ENCODE measurements at regions not wholly inside any gene's neighbourhood (a gene's known extent, or its start where the extent isn't known, plus 50 kb on each side); places are given as distances from the start of the nearest gene placed in this dataset.

GRCh38 chr2:16441431-16441830 lies 224.2 kb downstream of the CYRIA start (continued):
- TF ChIP-seq TEAD4 (IDR thresholded peaks at IDR 0.05; ENCODE audit: low read depth, low read length): no peak
- no peak for TF ChIP-seq CTBP2 (IDR thresholded peaks at IDR 0.05; ENCODE audit: borderline replicate concordance, insufficient read depth, insufficient read length, low read length)
- TF ChIP-seq POU5F1 (IDR thresholded peaks at IDR 0.05; ENCODE audit: low read depth, low read length): no peak

Data from H1 (cell line).